ENCODE measurements at regions not wholly inside any gene's neighbourhood (a gene's known extent, or its start where the extent isn't known, plus 50 kb on each side); places are given as distances from the start of the nearest gene placed in this dataset.
"Not testable (repeated sequence)": the region's sequence is repeated elsewhere in the genome, so short reads cannot be mapped to it uniquely, and the experiment has no call there.

GRCh38 chr1:30000266-30000665 is 723.1 kb downstream of the MATN1 start:
- no peak for TF ChIP-seq CTCF (IDR thresholded peaks at IDR 0.05)
- no peak overlapping the region for H3K4me3 Mint-ChIP-seq
- H3K36me3 Mint-ChIP-seq (ENCODE audit: low read depth), result no peaks in the 10 kb centered on the region; the same call in 1 of the 2 replicates
- peaks cover 19% of the 10 kb centered on the region for H3K9me3 Mint-ChIP-seq
- peaks cover 6% of the 10 kb centered on the region; the same call in 1 of the 2 replicates for H3K27me3 Mint-ChIP-seq (ENCODE audit: insufficient read depth)
- no peak for DNase-seq
- H3K27ac Mint-ChIP-seq, result no peak overlapping the region
- H3K4me1 Mint-ChIP-seq (ENCODE audit: low read depth), result no peaks in the 10 kb centered on the region

- TF ChIP-seq CTCF (IDR thresholded peaks at IDR 0.05), result no peak
- H3K9me3 Mint-ChIP-seq, result peaks cover 23% of the 10 kb centered on the region
- no peak overlapping the region for H3K27ac Mint-ChIP-seq
- no peak for DNase-seq
- H3K27me3 Mint-ChIP-seq (ENCODE audit: insufficient read depth), result peaks cover 6% of the 10 kb centered on the region; the same call in 1 of the 2 replicates
- peaks cover 3% of the 10 kb centered on the region; the same call in 1 of the 2 replicates for H3K36me3 Mint-ChIP-seq (ENCODE audit: low read depth)
- no peaks in the 10 kb centered on the region for H3K4me1 Mint-ChIP-seq (ENCODE audit: low read depth)
- H3K4me3 Mint-ChIP-seq, result no peak overlapping the region
Measured at GRCh38 chr1:29999595-29999994, 723.8 kb downstream of the MATN1 start.

GRCh38 chr1:29998686-29999085 is 724.7 kb downstream of the MATN1 start:
- no peaks in the 10 kb centered on the region for H3K4me1 Mint-ChIP-seq (ENCODE audit: low read depth)
- H3K9me3 Mint-ChIP-seq, result peaks cover 30% of the 10 kb centered on the region
- H3K27me3 Mint-ChIP-seq (ENCODE audit: insufficient read depth), result peaks cover 4% of the 10 kb centered on the region; the same call in 1 of the 2 replicates
- H3K27ac Mint-ChIP-seq, result no peak overlapping the region
- peaks cover 3% of the 10 kb centered on the region; the same call in 1 of the 2 replicates for H3K36me3 Mint-ChIP-seq (ENCODE audit: low read depth)
- no peak for TF ChIP-seq CTCF (IDR thresholded peaks at IDR 0.05)
- H3K4me3 Mint-ChIP-seq, result no peak overlapping the region
- DNase-seq, result no peak

- not testable (repeated sequence) for H3K36me3 Mint-ChIP-seq (ENCODE audit: low read depth); DNase-seq; H3K27me3 Mint-ChIP-seq (ENCODE audit: insufficient read depth); H3K4me1 Mint-ChIP-seq (ENCODE audit: low read depth); H3K27ac Mint-ChIP-seq; H3K4me3 Mint-ChIP-seq
- peaks cover 37% of the 10 kb centered on the region for H3K9me3 Mint-ChIP-seq
Measured at GRCh38 chr1:29997818-29998217, 725.6 kb downstream of the MATN1 start.

- H3K4me1 Mint-ChIP-seq (ENCODE audit: low read depth), result no peaks in the 10 kb centered on the region
- H3K9me3 Mint-ChIP-seq, result peaks cover 30% of the 10 kb centered on the region
- no peak overlapping the region for H3K4me3 Mint-ChIP-seq
- no peak overlapping the region for H3K27ac Mint-ChIP-seq
- DNase-seq, result no peak
- no peak for TF ChIP-seq CTCF (IDR thresholded peaks at IDR 0.05)
- peaks cover 3% of the 10 kb centered on the region for H3K36me3 Mint-ChIP-seq (ENCODE audit: low read depth)
- peaks cover 4% of the 10 kb centered on the region; the same call in 1 of the 2 replicates for H3K27me3 Mint-ChIP-seq (ENCODE audit: insufficient read depth)
Measured at GRCh38 chr1:29993950-29994349, 729.4 kb downstream of the MATN1 start.

GRCh38 chr1:29991815-29992214 is 731.6 kb downstream of the MATN1 start:
- TF ChIP-seq CTCF (IDR thresholded peaks at IDR 0.05), result no peak
- no peak overlapping the region for H3K27ac Mint-ChIP-seq
- H3K27me3 Mint-ChIP-seq (ENCODE audit: insufficient read depth), result peaks cover 4% of the 10 kb centered on the region
- no peaks in the 10 kb centered on the region for H3K4me1 Mint-ChIP-seq (ENCODE audit: low read depth)
- no peak for DNase-seq
- H3K4me3 Mint-ChIP-seq, result no peak overlapping the region
- H3K36me3 Mint-ChIP-seq (ENCODE audit: low read depth), result peaks cover 3% of the 10 kb centered on the region
- H3K9me3 Mint-ChIP-seq, result peaks cover 35% of the 10 kb centered on the region

All from HFFc6 (cell line).